ENCODE measurements at regions not wholly inside any gene's neighbourhood (a gene's known extent, or its start where the extent isn't known, plus 50 kb on each side); places are given as distances from the start of the nearest gene placed in this dataset.

DNA sequence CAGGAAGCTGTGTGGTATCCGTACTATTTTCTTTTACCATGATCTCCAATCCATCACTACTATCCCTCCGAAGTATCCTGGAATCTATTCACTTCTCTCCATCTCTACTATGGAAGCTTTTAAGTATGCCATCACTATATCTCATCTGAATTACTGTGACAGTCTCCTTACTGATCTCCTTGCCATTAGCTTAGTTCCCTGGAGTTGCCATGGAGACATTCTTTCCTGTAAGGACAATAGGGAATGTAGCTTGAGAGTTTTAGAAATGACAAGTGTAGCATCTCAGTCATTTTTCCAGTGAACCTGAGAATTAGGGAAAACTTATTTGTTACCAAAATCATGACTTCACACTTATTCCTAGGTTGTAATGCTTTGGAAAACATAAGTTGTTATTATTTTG, 86.3 kb downstream of the HPGD start:
- Histone ChIP-seq H3K36me3 (ENCODE audit: insufficient read depth, low read length) (no peaks in the 10 kb centered on the region), H4K20me1 (ENCODE audit: insufficient read depth, low read length) (no peaks in the 10 kb centered on the region), H3K79me2 (ENCODE audit: insufficient read depth, low read length) (no peaks in the 10 kb centered on the region), H2AFZ (ENCODE audit: low read length) (no peak overlapping the region), H3K27ac (ENCODE audit: low read depth, low read length) (no peak overlapping the region), H3K4me1 (ENCODE audit: insufficient read depth, low read length) (no peaks in the 10 kb centered on the region), H3K9me3 (ENCODE audit: low read depth, low read length) (no peaks in the 10 kb centered on the region), H3K4me2 (ENCODE audit: insufficient read depth, low read length) (no peak overlapping the region), H3K4me3 (ENCODE audit: insufficient read depth, low read length) (no peak overlapping the region), H3K27me3 (ENCODE audit: insufficient read depth, low read length) (no peaks in the 10 kb centered on the region)
- no peak for DNase-seq (ENCODE audit: insufficient read length, low spot score, missing footprints)
- TF ChIP-seq, protein P1, sequence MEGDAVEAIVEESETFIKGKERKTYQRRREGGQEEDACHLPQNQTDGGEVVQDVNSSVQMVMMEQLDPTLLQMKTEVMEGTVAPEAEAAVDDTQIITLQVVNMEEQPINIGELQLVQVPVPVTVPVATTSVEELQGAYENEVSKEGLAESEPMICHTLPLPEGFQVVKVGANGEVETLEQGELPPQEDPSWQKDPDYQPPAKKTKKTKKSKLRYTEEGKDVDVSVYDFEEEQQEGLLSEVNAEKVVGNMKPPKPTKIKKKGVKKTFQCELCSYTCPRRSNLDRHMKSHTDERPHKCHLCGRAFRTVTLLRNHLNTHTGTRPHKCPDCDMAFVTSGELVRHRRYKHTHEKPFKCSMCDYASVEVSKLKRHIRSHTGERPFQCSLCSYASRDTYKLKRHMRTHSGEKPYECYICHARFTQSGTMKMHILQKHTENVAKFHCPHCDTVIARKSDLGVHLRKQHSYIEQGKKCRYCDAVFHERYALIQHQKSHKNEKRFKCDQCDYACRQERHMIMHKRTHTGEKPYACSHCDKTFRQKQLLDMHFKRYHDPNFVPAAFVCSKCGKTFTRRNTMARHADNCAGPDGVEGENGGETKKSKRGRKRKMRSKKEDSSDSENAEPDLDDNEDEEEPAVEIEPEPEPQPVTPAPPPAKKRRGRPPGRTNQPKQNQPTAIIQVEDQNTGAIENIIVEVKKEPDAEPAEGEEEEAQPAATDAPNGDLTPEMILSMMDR (IDR thresholded peaks at IDR 0.05; ENCODE audit: extremely low read depth, low read depth, low read length): no peak

DNA sequence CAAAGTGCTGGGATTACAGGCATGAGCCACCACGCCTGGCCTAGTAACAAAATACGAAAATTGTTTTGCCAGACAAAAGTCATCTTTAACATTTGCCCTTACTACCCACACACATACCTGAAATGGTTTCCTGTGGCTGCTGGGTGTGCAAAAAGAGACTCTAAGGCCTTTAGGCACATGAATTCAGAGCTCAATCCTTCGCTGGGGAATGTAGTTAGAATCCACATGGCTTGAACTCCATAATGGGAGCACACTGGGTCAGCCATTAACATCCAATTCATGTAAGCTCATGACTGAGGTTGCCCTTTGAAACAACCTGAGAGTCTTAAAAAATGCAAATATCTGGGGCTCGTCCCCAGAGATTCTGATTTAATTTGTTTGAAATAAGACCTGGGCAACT, 87.8 kb downstream of the HPGD start:
- H3K4me3 ChIP-seq (ENCODE audit: insufficient read depth, low read length): no peak overlapping the region
- no peaks in the 10 kb centered on the region for H3K79me2 ChIP-seq (ENCODE audit: insufficient read depth, low read length)
- no peaks in the 10 kb centered on the region for H3K9me3 ChIP-seq (ENCODE audit: low read depth, low read length)
- no peaks in the 10 kb centered on the region for H4K20me1 ChIP-seq (ENCODE audit: insufficient read depth, low read length)
- no peak overlapping the region for H3K4me2 ChIP-seq (ENCODE audit: insufficient read depth, low read length)
- H3K4me1 ChIP-seq (ENCODE audit: insufficient read depth, low read length): no peaks in the 10 kb centered on the region
- DNase-seq (ENCODE audit: insufficient read length, low spot score, missing footprints): no peak
- no peaks in the 10 kb centered on the region for H3K36me3 ChIP-seq (ENCODE audit: insufficient read depth, low read length)
- no peaks in the 10 kb centered on the region for H3K27me3 ChIP-seq (ENCODE audit: insufficient read depth, low read length)
- H2AFZ ChIP-seq (ENCODE audit: low read length): no peak overlapping the region
- H3K27ac ChIP-seq (ENCODE audit: low read depth, low read length): no peak overlapping the region
- TF ChIP-seq, protein P1 (IDR thresholded peaks at IDR 0.05; ENCODE audit: extremely low read depth, low read depth, low read length): no peak

DNA sequence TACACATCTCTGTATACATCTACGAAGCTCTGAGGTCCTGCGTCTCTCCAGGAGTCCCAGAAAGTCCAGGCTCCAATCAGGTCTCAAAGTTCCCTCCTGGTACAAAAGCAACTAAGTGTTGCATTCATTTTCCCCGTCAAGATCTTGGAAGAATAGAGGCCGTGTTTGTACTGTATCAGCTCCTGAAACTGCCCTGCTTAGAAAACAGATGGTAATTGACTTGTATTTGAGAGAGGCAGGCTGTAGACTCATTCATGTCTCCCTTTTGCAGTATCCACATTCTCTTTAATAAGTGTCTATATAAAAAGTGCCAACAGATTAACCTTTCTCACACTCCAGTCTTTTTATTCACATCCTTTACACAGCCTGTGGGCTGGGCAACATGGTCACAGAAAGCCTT, 91.7 kb downstream of the HPGD start:
- H3K27me3 ChIP-seq (ENCODE audit: insufficient read depth, low read length): no peaks in the 10 kb centered on the region
- H3K4me2 ChIP-seq (ENCODE audit: insufficient read depth, low read length): no peak overlapping the region
- H3K79me2 ChIP-seq (ENCODE audit: insufficient read depth, low read length): no peaks in the 10 kb centered on the region
- DNase-seq (ENCODE audit: insufficient read length, low spot score, missing footprints): no peak
- no peaks in the 10 kb centered on the region for H4K20me1 ChIP-seq (ENCODE audit: insufficient read depth, low read length)
- H2AFZ ChIP-seq (ENCODE audit: low read length): no peak overlapping the region
- no peak overlapping the region for H3K27ac ChIP-seq (ENCODE audit: low read depth, low read length)
- H3K9me3 ChIP-seq (ENCODE audit: low read depth, low read length): no peaks in the 10 kb centered on the region
- no peak overlapping the region for H3K4me3 ChIP-seq (ENCODE audit: insufficient read depth, low read length)
- H3K4me1 ChIP-seq (ENCODE audit: insufficient read depth, low read length): no peaks in the 10 kb centered on the region
- H3K36me3 ChIP-seq (ENCODE audit: insufficient read depth, low read length): no peaks in the 10 kb centered on the region
- TF ChIP-seq, protein P1 (IDR thresholded peaks at IDR 0.05; ENCODE audit: extremely low read depth, low read depth, low read length): no peak

DNA sequence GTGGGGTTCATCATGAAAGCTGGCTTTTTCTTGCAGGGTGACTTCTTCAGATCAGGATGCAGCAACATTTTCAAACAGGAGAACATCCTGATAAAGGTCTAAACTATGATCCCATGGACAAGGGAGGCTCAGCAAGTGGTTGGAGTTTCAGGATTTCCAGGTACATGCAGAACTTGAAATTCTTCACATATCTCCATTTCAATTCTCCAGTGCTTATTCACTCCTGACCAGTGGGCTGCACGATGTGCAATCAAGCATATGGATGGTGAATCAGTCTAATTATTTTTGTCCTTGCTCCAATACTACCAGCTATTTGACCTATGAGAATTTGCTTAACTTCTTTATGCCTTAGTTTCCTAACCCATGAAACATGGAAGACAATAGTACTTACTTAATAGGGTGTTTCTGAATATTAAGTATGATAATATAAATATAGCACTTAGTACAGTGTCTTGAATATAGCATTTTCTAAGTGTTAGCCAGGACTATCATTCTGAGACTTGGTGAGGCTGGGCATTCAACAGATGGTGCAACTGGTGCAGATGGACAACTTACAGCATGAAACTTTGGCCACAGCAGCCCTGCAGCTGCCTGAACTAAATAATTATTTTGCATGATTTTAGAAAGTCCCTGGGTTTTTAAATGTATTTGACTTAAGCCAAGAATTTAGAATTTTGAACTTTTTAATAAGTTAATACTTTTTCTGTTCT, 92.4 kb downstream of the HPGD start:
- Histone ChIP-seq H3K79me2 (ENCODE audit: insufficient read depth, low read length) (no peaks in the 10 kb centered on the region), H3K4me1 (ENCODE audit: insufficient read depth, low read length) (no peaks in the 10 kb centered on the region), H3K9me3 (ENCODE audit: low read depth, low read length) (no peaks in the 10 kb centered on the region), H3K4me3 (ENCODE audit: insufficient read depth, low read length) (no peak overlapping the region), H3K36me3 (ENCODE audit: insufficient read depth, low read length) (no peaks in the 10 kb centered on the region), H3K27me3 (ENCODE audit: insufficient read depth, low read length) (no peaks in the 10 kb centered on the region), H2AFZ (ENCODE audit: low read length) (no peak overlapping the region), H4K20me1 (ENCODE audit: insufficient read depth, low read length) (no peaks in the 10 kb centered on the region), H3K4me2 (ENCODE audit: insufficient read depth, low read length) (no peak overlapping the region), H3K27ac (ENCODE audit: low read depth, low read length) (no peak overlapping the region)
- TF ChIP-seq, protein P1 (IDR thresholded peaks at IDR 0.05; ENCODE audit: extremely low read depth, low read depth, low read length): no peak
- DNase-seq (ENCODE audit: insufficient read length, low spot score, missing footprints): no peak
